HG02678 (cell line): ENCODE measurements at regions not wholly inside any gene's neighbourhood (a gene's known extent, or its start where the extent isn't known, plus 50 kb on each side); places are given as distances from the start of the nearest gene placed in this dataset.

Experiments
- ATAC-seq: cut with Tn5 transposase; IDR thresholded peaks from one replicate; pipeline ENCODE4 v1.9.1; 2021; ENCODE audit warnings: mild to moderate bottlenecking, moderate library complexity; ENCODE audit not compliant: unreplicated experiment

DNA sequence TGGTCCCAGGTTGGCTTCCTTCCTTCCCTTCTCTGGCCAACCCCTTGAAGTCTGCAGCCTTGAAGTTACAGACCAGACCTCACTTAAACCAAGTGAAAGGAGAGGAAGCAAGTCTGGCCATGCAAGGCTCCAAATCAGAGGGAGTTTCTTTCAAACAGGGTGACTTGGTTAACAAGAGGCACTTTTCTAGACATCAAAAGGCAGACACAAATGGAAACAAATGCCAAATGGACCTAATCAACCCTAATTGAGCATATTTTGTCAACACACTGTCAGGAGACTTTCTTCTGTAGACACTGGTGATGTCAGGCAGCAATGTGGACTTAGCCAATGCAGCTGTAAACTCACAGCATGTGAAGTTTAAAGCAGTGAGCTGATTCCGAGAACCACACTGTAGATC lies 282.7 kb upstream of the FZD8 start:
- ATAC-seq = no peak

DNA sequence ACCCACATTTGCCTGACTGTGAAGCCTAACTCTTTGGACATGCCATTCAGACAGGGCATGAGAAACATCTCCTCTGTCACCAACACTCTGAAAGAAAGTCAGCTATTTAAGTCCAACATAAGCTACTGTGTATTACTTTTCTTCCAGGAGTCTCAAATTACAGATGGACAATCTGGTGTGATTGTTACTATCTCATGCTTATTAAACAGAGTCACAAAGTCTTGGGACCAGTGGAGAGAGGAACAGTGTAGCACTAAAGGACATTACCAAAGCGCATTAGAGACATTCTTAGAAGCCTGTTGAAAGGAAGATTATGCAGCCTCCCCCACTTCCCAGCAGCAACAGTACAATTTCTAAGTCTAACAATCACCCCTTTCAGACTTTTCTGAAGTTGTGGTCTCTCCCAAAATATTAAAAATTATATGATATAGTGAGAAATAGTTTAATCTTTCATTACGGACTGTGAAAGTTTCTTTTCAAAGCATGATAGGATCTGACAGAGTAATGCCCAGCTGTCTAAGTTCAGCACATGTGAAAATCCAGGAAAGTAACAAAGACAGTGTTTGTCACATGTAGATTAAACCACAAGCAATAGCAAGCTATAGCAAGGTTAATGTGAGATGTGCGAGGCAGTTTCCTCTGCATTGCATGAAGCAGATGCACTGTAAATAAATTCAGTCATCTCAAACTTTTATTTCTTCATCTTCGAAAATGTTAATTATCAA lies 280.9 kb upstream of the FZD8 start:
- ATAC-seq = no peak

DNA sequence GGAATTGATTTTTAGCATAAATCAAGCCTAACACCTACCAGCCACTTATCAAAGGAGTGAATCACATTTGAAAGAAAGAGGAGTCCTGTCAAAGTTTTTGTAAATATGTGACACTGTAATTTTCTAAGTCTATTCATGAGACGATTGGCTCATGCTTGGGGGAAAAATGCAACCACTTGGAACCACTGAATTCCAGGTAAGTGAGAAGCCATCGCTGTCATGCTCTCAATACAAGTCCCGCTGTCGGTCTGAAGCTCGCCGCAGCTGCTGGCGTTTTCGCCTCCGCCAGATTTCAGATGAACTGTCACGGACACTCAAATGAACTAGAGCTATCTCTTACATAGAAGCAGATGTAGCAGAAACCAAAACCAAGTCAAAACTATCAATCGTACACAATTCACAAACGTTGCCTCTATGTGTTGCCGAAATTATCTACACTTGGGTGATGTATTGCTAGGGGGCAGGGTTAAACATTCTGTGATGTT lies 279.8 kb upstream of the FZD8 start:
- ATAC-seq = no peak

DNA sequence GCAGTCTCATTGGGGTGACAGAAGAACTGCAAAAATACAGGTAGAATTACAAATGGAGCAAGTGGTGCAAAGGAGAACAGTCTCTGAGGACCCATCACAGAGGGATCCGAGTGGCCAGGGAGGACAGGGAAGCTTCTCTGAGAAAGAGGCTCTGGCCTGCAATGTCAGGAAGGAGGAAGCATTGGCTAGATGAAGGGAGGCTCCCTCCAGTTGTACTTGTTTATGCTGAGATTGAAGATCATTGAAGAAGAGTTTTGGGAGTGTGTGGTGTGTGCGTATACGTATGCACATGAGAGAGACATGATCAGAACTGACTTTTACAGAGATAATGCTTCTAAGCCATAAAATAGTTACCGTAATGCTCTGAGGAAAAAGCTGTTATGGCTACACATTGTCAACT lies 274.7 kb upstream of the FZD8 start:
- ATAC-seq = no peak

DNA sequence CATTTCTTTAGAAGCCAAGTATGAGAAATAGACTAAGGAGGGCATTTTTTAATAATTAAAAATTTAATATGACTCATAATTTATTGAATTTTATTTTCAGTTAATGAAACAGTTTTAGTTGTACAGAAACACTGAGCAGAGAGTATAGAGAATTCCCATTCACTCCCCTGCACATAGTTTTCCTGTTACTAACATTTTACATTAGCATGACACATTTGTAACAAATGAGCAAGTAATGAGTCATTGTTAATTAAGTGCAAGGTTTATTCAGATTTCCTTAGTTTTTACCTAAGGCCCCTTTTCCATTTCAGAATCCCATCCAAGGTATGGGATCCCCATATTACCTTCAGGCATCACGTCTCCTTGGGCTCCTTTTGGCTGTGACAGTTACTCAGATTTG lies 271.5 kb upstream of the FZD8 start:
- ATAC-seq = no peak

DNA sequence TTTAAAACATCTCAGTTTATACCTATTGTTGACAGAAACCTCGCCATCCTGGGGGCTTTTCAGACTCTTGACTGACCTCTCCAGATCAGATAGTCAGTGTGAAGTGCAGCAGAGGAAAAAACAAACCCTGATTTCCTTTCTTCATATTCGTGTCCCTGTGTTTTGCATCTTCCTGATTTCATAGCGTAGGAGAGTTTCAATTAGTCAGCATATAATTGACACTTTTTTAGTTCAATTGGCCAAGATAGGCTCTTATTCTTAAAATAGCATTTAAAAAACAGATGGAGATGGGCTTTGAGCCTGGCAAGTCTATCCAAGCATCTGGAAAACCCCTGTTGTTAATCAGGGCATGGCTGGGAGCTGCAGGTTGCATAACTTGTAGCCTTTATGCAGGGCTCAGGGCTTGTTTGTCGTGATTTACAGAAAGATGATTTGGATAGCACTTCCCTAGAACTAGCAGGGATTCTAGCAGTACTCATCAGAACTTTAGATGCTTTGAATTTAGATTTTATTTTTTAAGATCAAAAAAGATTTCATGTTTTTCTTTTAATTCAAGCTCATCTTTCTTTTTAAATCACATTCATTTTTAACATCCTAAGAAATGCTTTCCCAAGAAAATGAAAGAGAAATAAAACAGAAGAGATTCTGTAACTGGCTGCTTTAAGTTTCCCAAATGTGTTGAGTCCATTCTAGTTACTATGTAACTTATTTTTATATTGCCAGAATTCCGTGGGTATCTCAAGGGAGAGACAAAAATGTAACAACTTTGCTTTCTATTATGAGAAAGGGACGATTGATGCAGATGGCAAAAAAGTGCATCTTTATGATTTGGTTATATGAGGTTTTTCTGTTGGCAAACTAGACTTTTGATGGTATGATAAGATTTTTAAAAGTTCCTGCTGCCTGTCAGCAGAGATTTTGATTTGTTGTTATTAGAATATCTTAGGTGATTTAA lies 270.8 kb upstream of the FZD8 start:
- ATAC-seq = no peak

DNA sequence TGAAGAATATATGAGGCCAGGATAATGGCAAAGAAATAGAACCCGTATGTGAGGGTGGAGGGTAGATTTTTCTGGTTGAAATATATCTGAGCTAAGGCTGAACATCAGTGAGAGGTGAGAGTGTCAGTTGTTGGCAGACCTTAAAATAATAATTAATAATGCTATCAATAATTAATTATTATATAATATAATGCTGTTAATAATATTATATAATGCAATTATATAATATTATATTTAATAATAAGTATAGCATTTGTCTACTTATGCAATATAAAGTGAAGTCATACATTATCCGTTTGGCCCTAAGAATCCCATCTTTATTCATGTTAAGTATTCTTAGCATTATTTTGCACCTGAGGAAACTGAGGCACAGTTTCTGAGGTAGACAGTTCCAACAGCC lies 269.9 kb upstream of the FZD8 start:
- ATAC-seq = no peak

DNA sequence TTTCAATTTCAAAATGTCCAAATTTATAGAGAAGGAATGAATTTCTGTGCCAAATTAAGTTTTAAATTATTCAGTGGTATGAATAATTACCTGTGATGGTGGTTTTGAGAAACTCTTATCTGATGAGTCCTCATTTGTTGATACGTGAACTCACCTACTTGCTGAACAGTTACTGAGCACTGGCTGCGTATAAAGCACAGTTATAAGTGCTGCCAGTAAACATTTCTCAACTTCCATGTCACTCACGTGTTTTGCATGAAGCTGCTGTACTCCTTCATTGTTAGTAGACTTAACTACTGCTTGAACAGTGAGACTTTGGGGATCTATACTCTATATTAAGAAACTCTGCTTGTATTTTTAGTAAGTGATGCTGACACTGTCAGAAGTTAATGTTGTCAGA lies 269.1 kb upstream of the FZD8 start:
- ATAC-seq = no peak

DNA sequence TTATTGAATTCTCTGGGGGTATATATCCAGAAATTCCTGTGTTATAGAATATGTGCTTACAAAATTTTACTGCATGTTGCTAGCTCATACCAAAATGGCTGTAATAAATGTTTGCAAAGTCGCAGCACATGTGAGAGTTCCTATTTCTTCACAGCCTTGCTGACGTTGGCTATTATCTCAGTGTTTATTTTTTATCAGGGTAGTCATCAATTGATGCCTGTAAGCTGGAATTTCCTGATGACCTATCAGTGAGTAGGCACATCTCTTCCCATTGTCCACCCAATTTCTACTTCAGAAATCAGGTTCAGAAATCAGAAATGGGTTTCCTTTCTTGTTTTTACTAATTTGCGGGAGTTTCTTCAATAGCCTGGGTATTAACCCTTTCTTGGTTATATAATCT lies 268.1 kb upstream of the FZD8 start:
- no peak for ATAC-seq

DNA sequence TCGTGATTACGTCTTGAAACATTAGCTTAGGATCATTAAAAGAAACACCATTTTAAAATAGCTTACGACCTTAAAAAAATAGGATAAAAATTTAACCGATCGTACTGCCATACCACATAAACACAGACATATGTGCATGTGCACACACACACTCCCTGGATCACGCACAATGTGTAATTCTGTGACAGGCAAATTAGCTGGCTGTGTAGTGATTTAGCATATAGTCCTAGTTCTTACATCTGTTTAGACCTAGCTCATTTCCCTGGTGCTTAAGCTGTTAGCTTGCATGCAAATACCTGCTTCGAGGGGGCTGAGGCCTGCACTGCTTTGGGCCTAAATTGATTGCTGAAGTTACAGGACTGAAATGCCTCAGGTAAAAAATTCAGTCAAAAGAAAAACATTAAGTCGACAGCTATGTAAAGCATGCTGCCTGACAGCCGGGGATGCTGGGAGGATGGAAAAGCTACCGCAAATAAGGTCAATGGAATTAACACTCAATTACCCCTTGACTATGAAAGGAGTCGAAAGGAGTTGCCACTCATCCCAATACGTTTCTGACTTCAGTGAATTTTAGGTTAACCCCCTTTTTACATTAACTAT lies 267.1 kb upstream of the FZD8 start:
- no peak for ATAC-seq

DNA sequence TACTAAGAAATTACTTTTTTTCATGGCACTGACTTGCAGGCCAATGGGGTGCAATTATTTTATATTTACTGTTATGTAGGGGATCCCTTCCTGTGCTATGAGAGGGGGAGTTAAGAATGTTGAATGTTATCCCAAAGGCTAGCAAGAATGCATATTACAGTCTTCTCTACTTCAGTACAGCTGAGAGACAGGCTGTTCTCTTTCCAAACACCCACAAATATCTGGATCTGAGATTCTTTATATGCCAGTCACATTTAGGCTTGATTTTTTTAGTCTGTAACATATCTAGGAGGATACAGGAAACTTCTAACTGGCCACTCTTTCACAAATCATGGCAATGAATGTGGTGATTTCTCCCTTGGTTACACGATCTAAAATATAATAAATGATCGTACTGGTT lies 266.4 kb upstream of the FZD8 start:
- no peak for ATAC-seq

DNA sequence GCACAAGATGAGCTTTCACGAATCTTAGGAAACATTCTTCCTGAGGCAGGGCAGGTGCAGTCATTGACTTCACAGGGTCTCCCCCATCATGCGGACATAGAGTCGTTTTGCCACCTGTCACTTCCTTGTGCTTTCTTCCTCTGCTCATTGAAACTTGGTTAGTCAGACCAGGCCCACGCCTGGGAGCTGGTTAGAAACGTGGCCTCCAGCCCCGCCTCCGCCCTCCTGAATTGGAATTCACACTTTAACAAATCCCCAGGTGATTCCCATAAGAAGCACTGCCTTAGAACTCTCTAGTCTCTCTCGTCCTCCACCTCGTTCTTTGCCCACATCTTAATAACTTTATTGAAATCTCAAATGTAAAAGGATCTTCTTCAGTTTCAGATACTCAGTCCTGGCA lies 265.5 kb upstream of the FZD8 start:
- no peak for ATAC-seq

DNA sequence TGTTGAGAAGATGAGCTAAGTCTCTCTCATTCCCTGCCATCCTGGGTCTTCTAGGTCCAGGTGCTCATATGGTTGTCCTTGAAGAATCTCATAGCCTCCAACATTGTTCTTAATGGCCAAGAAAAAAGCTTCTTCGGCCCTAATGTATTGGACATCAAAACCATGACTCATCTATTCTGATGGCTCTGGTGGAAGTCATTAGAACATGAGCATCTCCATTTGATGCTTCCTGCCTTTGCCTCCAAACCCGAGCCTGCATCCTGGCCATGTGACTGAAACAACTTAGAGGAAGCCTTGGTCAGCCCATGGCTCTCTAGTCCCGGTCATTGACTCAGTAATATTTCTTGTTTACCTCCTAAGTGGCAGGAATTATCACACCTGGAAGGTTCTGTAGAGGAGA lies 264.1 kb upstream of the FZD8 start:
- no peak for ATAC-seq

DNA sequence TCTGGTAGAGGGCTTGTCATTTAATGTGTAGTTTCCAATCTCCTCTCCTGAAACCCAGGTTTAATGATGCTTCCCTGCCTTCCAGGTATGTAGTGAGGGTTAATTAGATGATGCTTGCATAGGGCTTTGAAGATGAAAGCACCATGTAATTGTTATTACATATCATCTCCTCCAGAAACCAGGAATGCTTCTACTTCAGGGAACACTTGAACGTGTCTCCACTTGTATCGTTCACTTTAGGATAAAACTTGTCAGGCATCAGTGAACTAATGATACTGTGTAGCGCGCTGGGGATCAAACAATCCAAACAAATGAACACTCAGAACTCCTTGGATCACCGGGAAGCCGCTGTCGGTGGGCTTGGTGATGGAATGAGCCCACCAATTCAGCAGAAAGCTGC lies 260.9 kb upstream of the FZD8 start:
- no peak for ATAC-seq

DNA sequence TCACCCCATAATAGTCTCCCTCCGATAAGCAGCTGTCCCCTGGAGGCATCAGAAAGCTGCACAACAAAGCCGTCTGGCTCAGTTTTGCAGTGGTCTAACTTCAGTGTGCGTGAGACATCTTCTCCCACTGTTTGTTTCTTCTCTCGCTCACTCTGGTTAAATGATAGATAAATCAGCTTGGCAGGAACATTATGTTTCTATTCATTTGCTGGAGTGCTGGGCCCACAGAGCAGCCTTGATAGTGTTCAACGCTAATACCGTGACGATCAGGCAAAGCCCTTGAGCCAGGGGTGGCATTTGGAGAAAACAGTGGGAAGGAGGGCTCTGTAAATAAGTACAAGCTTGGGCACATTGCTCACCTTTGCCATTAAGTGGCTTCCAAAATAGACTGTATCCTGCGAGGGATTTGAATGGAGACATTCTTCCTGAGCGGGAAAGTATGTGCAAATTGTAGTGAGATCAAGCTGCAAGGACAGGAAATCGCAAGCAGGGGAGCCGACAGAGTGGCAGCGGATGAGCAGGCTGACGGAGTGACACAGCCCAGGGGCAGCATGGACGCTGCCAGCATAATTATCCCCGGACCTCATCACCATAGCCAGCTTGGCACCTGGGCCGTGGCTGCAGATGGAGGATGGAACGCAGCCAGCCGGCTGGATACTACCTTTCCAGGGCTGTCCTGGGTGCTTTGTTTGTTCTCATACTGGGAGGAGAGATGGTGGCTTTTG lies 256.8 kb upstream of the FZD8 start:
- ATAC-seq = no peak

DNA sequence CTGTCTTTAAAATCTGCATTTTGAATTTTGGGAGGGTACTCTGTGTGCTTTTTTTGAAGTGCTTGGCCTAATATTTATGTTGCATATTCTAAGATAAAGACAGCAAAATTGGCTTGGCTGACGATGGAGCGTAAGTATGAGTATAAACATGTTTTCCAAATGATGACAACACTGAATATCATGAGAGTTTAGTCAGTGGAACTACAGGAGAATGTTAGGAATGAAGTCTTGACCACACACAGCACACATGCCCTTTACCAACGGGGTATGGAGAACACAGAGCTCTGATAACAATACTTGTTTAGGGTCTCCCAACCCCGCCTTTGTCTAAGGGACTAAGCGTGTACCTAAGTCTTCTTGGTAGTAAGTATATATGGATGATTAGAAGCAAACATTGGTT lies 253.9 kb upstream of the FZD8 start:
- ATAC-seq = no peak

DNA sequence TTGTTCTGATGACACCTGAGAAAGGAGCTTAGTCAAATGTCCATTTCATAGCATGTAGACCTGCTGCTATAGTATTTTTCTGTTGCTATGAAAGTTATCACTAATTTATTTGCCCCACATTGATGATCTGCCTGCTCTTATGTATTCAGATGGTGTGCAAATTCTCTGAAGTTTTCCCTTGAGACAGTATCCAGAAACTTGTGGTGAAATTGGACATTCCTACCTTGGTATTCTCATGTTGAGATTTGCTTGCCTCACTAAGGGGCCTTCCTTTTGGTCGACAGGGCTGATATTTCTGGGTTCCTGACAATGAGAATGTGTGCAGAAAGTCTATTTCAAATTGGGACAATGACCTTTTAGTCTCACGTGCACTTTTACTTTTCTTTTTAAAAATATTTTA lies 253.2 kb upstream of the FZD8 start:
- no peak for ATAC-seq

DNA sequence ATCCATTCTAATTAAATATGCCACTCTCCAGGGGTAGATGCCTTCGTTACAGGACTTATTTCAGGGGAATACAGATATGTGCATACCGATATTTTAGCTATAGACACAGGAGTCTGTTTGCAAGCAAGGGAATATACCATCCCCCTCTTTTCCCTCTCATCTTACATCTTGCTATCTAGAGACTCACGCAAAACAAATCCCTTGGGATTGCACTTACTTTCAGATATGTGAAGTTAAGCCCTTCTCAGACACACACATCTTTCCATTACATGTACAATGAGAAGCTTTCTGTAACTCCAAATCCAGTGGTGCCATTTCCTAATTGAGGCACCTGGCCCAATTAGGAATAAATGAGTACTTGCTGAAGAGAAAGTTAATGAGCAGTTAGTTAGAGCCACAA lies 250.4 kb upstream of the FZD8 start:
- ATAC-seq = no peak

DNA sequence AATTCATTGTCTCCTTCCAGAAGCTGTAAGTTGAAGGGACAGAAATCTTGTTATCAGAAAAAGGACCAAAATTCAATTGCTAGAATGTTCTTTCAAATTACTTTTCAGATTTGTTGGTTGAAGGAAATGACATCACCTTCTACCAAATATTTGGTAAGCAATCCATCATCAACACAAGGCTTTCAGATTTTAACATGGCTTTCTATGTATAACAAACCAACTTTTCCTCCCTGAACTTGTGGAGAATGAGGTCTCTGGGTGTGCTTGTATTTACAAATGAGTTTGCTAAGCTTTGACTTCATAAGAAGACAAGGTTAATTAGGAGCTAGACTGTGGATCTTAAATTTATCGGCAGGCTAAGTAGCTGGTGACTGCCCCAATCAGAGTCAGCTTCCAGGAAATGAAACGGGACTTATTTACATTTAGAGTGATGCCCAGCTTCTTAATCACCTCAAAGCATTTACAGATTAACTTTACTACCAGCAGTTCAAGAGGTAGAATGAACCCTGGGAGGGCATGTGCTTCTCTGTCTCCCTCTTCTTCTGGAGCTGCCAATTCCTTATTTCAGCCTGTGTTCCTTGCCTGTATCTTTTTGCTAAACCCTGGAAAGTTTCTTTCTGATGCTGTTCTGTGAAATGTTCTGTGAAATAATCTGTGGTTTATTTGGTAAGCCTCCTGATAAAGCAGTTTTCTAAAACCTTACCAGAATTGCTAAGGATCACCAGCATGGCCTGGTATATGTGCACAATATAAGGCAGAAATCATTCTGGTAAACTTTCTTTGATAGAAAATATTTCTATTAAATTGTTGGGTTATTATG lies 248.8 kb upstream of the FZD8 start:
- ATAC-seq = no peak

DNA sequence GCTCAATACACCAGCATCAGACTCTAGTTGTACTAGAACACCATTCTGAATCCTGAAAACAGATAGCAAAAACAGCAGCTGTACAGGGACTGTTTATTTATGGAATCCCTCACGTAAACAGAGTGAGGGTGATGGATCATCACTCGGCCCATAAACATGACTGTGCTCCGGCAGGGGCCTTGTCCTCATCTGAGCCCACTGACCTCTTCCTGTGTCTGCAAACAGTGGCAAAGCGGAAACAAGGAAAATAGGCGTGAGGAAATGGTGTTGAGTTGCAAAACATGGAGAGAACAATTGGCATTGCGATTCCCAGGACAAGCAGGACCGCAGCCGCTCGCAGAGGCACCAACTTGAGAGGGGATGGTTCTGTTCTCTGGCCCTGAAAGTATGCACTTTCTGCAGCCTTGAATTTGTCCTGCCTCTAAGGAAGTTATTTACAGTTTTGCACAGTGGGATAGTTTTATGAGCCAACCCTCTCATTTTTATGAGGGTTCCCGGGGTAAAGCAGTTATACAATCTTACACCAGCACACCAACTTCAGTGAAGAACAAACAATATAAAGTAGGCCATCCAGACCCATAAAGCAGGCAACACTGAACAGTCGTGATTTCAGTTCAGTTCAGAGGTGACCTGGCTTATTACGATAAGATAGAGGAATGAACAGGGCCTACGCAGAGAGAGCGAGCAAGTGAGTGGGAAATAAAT lies 248.0 kb upstream of the FZD8 start:
- ATAC-seq = no peak
